HG03469 (cell line): ENCODE measurements at regions not wholly inside any gene's neighbourhood (a gene's known extent, or its start where the extent isn't known, plus 50 kb on each side); places are given as distances from the start of the nearest gene placed in this dataset.
"Not testable (repeated sequence)": the region's sequence is repeated elsewhere in the genome, so short reads cannot be mapped to it uniquely, and the experiment has no call there.

Source experiments
- ATAC-seq: cut with Tn5 transposase; IDR thresholded peaks from one replicate; pipeline ENCODE4 v1.9.1; 2021; ENCODE audit warnings: mild to moderate bottlenecking, moderate library complexity, moderate number of reproducible peaks; ENCODE audit not compliant: unreplicated experiment

DNA sequence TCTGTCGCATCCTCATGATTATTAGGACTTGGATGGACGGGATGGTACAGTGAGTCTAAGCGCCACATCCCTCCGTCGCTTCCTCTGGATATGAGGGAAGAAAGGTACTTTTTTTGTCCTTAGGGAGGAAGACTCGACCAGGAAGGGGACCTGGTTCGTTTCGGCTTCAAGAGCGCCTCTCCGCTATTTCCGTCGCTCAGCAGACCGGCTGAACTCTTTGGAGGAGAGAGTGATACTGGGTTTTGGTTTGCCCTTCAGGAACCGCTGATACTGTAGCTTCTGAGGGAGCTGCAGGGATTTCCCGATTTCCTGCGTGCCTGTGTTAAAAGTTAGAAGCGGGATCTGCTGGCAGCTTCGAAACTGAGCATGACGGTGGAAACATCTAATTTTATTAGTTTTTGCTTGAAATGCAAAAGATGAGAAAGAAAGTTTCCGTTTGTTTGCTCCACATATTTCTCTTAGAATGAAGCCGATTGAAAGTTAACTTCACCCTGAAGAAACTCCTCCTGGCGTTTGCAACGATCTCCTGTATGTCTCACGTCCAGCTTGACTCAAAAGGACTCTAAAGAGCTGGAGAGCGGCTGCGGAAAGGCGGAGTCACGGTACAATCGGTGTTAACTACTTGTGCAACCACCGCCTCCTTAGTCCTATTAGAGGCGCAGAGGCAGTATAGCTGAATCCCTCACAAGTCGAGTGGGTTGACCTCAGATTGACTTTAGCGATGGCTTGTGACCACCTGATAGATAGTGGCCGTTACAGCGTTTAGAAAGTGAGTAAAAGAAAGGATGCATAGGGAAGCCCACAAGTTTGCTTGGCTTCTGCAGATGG, 129.4 kb downstream of the TRIM27 start:
- no peak for ATAC-seq

DNA sequence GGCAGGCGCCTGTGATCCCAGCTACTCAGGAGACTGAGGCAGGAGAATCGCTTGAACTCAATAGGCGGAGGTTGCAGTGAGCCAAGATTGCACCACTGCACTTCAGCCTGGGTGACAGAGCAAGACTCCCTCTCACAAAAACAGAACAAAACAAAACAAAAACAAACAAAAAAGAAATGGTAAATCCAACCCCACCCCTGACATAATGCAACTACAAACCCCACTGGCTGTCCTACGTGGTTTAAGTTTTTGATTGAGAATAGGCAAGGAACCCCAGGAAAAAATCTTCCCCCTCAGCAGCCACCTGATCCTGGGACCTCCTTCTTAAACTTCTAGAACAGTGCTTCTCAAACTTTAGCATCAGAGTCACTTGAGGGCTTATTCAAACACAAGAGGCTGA, 123.1 kb downstream of the TRIM27 start:
- ATAC-seq = not testable (repeated sequence)

DNA sequence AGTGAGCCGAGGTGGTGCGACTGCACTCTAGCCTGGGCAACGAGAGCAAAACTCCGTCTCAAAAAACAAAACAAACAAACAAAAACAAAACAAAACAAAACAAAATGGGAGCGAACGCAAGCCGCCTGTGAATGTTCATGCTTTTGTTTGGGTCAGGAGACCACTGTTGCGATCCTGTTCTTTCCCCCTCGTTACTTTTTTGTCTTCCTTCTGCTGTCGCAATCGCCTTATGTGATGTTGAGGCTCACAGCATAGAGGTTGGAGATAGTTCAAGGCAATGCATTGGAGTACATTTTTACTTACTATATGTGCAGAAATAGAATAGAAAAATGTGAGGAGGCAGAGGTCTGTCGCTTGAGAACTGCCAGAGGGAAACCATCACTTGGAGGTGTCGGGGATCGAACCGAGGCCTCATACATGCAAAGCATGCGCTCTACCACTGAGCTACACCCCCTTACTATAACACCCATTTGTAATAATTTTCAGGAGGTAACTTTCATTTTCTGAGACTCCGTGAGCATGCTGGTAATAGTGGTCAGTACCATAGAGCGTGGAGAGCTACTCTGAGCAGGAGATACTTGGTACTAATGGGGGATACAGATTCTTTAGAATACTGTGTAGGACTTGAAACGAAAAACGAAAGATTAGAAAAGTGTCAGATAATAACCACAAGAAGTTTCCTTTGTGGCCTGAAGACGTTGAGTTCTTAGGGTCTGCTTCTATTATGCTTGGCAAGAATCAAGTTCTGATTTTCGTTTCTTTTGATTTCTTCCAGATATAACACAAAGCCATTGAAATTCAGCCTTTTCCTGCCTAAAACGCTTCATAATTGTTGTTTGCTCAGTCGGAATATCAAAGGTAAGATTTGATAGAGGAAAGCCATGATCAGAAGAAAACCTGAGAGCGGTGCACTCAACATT, 121.1 kb downstream of the TRIM27 start:
- no peak for ATAC-seq

DNA sequence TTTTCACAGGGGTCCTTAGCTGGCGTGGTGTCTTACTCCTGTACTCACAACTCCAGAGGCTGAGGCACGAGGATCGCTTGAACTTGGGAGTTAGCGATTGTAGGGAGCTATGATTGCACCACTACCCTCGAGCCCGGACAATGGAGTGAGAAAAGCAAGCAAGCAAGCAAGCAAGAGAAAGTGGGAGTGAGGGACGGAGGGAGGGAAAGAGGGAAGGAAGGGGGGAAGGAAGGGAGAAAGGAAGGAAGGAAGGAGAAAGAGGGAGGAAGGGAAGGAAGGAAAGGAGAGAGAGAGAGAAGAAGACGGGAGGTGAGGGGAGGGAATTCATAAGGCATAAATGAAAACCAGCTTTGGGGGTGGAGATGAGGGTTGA, 120.5 kb downstream of the TRIM27 start:
- no peak for ATAC-seq

DNA sequence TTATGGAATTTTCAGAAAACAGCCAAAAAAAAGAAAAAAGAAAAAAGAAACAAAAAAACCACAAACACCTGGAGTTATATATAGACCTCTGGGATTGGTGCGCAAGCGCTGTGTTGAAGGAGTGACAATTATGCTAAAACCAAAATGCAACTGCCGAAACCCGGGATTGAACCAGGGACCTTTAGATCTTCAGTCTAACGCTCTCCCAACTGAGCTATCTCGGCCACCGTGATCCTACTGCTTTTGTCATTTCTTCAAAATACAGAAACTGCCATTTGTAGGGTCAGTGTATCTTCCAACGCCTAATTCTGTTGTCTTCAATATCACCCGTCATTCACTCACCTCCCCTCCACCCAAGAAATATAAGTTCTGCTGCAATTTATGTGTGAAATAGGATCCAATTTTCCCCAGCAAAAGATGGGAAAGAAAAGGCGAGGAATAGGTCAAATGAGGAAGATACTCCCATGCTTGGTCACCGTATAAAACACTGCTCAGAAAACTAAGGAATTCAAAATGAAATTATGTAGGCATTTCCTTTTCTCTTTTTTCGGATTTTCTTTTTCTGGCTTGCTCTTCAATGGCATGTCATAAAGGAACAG, 116.0 kb downstream of the TRIM27 start:
- ATAC-seq = no peak

DNA sequence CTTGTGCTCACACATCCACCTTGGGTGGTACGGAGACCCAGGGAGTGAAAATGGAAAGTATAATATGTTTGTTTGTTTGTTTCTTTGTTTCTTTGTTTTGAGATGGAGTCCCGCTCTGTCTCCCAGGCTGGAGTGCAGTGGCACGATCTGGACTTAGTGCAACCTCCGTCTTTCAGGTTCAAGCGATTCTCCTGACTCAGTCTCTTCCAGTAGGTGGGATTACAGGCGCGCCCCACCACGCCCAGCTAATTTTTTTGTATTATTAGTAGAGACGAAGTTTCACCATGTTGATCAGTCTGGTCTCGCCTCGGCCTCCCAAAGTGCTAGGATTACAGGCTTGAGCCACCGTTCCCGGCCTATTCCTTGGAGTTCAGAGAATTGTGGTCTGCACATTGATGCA, 115.4 kb downstream of the TRIM27 start:
- ATAC-seq = no peak

DNA sequence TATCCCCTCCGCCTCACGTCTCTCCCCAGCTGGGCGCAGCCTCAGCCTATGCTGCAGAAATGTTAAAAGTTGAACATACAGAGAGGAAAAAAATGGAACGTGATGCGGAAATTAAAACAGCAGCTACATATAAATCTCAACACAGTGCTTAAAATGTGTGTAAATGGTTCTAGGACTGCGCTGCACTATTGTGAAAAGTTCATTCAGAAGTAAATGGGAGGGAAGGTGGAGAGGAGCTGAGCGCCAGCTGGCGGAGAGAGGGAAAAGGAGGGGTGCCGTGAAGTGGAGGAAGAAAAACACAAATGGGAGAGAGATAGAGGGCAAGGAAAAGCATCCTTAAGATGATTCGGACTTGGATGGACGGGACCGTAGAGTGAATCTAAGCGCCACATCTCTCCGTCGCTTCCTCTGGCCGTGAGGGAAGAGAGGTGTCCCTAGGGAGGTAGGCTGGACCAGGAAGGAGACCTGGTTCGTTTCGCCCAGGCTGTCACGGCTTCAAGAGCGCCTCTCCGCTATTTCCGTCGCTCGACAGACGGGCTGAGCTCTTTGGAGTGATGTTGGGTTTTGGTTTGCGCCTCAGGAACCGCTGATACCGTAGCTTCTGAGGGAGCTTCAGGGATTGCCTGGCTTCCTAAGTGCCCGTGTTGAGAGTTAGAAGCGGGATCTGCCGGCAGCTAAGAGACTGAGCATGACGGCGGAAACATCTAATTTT, 113.7 kb downstream of the TRIM27 start:
- no peak for ATAC-seq

DNA sequence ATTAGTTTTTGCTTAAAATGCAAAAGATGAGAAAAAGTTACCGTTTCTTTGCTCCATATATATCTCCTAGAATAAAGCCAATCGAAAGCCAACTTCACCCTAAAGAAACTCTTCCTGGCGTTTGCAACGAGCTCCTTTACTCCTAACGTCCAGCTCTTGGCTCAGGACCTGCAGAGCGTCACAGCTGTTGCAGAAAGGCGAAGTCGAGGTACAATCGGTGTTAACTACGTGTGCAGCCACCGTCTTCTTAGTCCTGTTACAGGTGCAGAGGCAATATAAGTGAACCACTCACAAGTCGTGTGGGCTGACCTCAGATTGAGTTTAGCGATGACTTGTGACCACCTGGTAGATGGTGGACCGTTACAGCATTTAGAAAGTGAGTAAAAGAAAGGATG, 113.1 kb downstream of the TRIM27 start:
- no peak for ATAC-seq

DNA sequence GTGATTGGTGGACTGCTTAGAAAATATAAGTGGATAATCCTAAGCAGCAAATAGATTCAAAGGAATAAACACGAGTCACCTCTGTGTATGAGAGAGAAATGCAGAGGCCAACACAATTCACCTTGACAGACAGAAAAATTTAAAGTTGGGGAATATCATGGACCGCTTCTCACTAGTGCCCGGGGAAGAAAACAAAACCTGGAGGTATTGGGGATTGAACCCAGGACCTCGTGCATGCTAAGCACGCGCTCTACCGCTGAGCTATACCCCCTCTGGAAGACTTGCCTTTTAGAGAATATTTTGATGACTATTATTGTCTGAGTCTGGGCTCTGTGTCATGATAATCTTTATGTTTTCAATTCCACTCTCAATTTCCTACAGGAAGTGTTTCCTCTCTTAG, 111.9 kb downstream of the TRIM27 start:
- ATAC-seq = no peak

DNA sequence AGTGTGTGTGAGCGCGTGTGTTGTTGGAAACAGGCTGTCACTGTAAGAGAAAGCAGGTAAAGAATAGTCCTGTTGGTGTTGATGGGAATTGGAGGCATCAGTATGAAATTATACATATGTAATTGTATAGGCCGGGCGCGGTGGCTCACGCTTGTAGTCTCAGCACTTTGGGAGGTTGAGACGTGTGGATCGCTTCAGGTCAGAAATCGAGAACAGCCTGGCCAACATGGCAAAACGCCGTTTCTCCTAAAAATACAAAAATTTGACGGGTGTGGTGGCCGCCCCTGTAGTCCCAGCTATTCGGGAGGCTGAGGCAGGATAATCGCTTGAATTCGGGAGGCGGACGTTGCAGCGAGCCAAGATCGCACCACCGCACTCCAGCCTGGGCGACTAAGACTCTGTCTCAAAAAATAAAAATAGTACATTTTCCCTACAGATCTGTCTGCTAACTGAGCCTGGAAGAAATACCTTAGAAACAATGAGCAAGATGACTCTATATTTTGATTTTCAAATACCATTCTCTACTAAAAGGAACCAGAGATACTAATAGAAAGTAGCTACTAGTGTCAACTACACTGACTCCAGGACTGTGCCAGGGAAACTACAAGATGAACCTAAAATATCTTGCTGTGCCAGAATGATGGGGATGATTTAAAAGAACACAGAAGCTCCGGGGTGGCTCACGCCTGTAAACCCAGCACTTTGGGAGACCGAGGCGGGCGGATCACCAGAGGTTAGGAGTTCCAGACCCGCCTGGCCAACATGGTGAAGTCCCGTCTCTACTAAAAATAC, 110.8 kb downstream of the TRIM27 start:
- ATAC-seq = no peak

DNA sequence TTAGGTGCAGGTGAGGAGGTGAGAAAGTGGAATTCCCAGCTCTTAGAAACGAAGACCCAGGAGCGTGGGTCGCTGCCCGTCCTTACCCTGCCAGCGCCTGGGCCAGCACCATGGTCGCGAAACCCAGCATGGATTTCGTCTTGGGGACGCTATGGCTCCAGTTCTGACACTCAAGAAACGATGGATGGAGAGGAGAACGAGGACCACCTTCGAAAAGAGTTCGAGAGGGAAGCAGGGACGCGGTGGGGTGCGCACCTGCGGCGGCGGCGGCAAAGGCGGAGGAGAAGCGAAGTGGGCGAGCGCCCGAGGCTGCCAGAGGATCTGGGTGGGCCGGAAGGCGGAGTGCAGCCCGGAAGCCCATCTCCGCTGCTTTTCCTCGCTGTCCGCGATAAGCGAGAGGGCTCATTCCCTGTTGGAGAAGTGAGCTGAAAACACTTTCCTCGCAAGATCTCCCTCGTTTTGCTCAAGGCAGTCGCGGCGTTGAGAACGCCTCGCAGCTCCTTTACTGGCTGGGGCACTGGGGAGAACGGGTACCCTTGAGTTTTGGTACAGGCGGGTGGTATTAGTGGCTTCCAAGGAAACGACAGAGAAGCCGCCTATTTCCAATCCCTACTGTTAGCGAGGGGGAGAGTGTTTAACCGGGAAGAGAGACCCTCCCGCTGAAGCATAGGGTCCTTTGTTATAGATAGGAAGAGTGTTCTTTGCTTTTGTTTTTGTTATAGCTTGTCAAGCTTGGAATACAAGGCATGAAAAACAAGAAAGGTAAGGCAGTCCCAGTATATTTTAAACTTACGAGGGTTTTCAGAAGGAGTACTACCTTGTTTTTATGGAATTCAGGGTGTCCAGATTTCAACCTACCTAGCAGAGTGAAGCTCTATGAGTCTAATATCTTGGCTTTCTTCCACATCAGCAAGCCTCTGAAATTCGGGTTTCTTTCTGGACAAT, 109.5 kb downstream of the TRIM27 start:
- no peak for ATAC-seq

DNA sequence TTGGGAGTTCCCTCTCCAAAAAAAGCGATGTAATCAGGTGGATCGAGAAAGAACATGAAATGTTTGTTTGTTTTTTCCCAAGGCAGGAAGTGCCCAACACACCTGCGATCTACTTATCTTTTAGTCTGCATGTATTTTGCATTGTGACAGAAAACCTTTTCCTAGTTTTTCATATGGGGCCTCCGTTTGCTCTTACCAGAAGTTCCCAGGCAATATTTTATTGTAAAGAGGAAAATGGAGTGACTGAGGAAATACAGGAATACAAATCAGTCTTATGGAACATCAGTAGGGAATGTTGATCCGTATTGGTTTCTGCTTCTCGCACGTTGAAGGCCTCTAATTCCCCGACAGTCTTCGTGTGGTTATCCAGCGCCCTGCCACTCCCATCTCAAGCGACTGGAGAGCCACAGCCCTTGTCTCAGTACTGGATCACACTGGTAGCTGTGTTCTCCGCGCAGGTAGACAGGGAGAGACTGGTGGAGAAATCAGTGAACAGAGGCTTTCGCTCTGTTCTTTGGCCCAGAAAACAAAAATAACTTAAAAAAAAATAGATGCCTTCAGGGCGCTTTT, 107.4 kb downstream of the TRIM27 start:
- no peak for ATAC-seq

DNA sequence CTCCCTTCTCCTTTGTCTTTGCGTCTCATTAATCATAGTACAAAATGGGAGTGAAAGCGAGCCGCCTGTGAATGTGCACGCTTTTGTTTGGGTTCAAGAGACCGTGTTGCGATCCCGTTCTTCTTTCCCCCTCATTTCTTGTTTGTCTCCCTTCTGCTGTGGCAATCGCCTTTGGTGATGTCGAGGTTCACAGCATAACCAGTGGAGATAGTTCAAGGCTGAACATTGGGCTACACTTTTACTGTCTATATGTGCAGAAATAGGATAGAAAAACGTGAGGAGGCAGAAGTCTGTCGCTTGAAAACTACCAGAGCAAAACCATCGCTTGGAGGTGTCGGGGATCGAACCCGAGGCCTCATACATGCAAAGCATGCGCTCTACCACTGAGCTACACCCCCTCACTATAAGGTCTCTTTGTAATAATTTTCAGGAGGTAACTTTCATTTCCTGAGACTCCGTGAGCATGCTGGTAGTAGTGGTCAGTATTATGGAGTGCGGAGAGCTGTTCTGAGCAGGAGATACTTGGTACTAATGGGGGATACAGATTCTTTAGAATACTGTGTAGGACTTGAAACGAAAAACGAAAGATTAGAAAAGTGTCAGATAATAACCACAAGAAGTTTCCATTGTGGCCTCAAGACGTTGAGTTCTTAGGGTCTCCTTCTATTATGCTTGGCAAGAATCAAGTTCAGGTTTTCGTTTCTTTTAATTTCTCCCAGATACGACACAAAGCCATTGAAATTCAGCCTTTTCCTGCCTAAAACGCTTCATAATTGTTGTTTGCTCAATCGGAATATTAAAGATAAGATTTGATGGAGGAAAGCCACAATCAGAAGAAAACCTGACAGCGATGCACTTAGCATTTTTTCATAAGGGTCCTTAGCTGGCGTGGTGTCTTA, 106.6 kb downstream of the TRIM27 start:
- ATAC-seq = no peak

DNA sequence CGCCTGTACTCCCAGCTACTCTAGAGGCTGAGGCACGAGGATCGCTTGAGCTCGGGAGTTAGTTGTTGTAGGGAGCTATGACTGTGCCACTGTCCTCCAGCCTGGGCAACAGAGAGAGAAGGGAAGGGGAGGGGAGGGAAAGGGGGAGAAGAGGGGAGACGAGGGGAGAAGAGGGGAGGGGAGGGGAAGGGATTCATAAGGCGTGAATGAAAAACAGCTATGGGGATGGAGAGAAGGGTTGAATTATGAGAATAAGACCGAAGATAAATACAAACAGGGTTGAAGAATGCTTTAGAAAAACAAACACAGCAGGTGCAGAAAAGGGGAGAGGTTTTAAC, 106.0 kb downstream of the TRIM27 start:
- ATAC-seq = no peak

DNA sequence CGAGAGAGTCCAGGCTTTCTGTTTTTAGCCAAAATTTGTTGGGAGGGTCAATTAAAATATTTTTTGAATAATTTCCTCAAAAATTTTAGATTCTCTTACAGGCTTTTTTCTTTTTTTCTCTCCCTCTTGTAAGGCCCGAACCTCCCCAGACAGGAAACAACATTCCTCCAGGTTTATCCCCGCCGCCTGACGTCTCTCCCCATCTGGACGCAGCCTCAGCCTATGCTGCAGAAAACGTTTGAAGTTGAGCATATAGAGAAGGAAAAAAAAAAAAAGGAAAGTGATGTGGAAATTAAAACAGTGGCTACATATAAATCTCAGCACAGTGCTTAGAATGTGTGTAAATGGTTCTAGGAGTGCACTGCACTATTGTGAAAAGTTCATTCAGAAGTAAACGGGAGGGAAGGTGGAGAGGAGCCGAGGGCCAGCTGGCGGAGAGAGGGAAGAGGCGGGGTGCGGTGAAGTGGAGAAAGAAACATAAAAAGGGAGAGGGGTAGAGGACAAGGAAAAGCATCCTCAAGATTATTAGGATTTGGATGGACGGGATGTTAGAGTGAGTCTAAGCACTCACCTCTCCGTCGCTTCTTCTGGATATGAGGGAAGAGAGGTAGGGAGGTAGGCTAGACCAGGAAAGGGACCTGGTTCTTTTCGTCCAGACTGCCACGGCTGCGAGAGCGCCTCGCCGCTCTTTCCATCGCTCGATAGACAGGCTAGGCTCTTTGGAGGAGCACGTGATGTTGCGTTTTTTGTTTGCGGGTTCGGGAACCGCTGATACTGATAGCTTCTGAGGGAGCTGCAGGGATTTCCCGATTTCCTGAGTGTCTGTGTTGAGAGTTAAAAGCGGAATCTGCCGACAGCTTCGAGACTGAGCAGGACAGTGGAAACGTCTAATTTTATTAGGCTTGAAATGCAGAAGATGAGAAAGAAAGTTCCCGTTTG, 98.7 kb downstream of the TRIM27 start:
- no peak for ATAC-seq

DNA sequence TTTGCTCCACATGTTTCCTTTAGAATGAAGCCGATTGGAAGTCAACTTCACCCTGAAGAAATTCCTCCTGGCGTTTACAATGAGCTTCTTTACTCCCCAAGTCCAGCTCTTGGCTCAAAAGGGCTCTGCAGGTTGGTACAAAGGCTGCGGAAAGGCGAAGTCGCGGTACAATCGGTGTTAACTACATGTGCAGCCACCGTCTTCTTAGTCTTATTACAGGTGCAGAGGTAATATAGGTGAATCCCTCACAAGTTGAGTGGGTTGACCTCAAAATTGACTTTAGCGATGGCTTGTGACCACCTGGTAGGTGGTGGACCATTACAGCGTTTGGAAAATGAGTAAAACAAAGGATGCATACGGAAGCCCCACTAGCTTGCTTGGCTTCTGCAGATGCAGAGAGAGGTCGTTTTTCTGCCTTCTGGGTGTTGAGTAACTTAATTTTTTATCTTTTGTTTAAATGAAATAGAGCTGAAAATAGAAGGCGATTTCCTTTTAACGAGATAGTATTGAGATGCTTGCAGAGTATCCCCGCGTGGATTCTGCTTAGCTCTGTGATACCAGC, 98.0 kb downstream of the TRIM27 start:
- no peak for ATAC-seq
